Stomach (tissue), 8 donors: ENCODE measurements at regions not wholly inside any gene's neighbourhood (a gene's known extent, or its start where the extent isn't known, plus 50 kb on each side); places are given as distances from the start of the nearest gene placed in this dataset.
"Not testable (repeated sequence)": the region's sequence is repeated elsewhere in the genome, so short reads cannot be mapped to it uniquely, and the experiment has no call there.

Experiments used
- DNase-seq, 2 donors: peaks; one replicate each; pipeline versions ENCODE4 v3.0.0 to v3.0.0-alpha.2; 2013 to 2019
- H3K27ac ChIP-seq, 5 donors: fragments of 200-600 bp in 4 of 5; sonication (generic) in 4 of 5; one replicate each; pipeline ENCODE4 v1.5.1; 2013 to 2019; ENCODE audit warnings: mild to moderate bottlenecking in 1 of 5, moderate library complexity in 1 of 5
- H3K27me3 ChIP-seq, 3 donors: fragments of 200-600 bp; sonication (generic); one replicate each; pipeline ENCODE4 v1.5.1; 2017 to 2019; ENCODE audit warnings: mixed run types in 1 of 3
- H3K36me3 ChIP-seq, 4 donors: fragments of 200-600 bp; sonication (generic); 1 replicate in 3 of 4; 2 replicates in 1 of 4; pipeline ENCODE4 v1.5.1; 2016 to 2019
- H3K4me1 ChIP-seq, 4 donors: fragments of 200-600 bp; sonication (generic); one replicate each; pipeline ENCODE4 v1.5.1; 2016 to 2019
- H3K4me3 ChIP-seq, 4 donors: fragments of 200-600 bp; sonication (generic) in 3 of 4; one replicate each; pipeline ENCODE4 v1.5.1; 2016 to 2019; ENCODE audit warnings: mild to moderate bottlenecking in 1 of 4
- H3K9me3 ChIP-seq, 4 donors: fragments of 200-600 bp; sonication (generic); one replicate each; pipeline ENCODE4 v1.5.1; 2016 to 2019
- EP300 ChIP-seq: sonication (generic); formaldehyde crosslinking; IDR thresholded peaks from one replicate; pipeline ENCODE4 v1.6.1; 2017; ENCODE audit warnings: antibody characterized with exemption
- POLR2A ChIP-seq, 4 donors: fragments of 450-650 bp; IDR thresholded peaks; one replicate each; pipeline ENCODE4 v1.6.1; 2016; ENCODE audit warnings: antibody characterized with exemption in 4 of 4, control low read depth in 2 of 4, mild to moderate bottlenecking in 1 of 4, moderate library complexity in 1 of 4
- POLR2AphosphoS5 ChIP-seq, 3 donors: sonication (generic); formaldehyde crosslinking; IDR thresholded peaks; one replicate each; pipeline ENCODE4 v1.6.1; 2016; ENCODE audit warnings: antibody characterized with exemption in 3 of 3
- WGBS, 5 donors: extraction: QIAGEN DNeasy Blood & Tissue Kit in 3 of 5; methylation state at CpG; one replicate each; pipeline versions ENCODE4 v1.1.5 to v1.1.7; 2013 to 2018; 5-methylcytosine and 5-hydroxymethylcytosine counted together
- intact Hi-C: fragments of 100-400 bp; cut with DNase I; formaldehyde crosslinking; loops from one replicate; pipeline ENCODE4 v1.15.1; 2023; ENCODE audit warnings: low total_unique reads
- TF ChIP-seq, protein P1 (sequence below), 7 experiments: fragments of 450-650 bp in 4 of 7; fragments of 200-600 bp in 3 of 7; sonication (generic) in 3 of 7; IDR thresholded peaks; one replicate each; pipeline ENCODE4 v1.5.1; 2016 to 2019; ENCODE audit warnings: antibody characterized with exemption in 7 of 7, control low read depth in 2 of 7, mild to moderate bottlenecking in 1 of 7
- donor health status: healthy with polysubstance abuse.
- donor health status: Bipolar disorder and iron deficiency.
- donor health status: healthy.

DNA sequence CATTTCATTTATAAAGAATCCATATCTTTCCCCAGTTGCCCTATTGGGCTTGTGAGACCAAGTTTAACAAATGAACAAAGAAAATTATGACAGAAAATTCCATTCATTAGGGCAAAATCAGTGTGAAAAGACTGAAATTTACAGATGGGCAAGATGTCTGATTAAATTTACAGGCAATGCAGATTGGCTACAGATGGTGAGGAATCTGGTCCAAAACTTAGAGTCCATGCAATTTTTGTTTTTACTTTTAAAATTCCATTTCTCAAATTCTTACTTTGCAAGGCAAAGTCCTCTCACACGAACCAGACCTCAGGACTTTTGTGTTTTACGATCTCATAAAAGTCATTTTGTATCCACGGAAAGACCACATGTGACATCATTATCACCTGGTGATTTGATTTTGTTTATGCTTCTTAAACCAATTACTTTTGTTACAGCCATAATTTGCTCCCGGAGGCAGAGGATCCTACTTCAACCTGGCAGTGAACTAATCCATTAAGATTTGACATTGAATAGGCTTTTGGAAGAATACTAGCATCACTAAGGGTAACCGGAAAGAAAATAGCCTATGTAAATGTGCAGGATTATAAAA is 843.7 kb upstream of the CHORDC1 start:
- 62 to 70% (median 62%) methylated on average over 5 of the region's 5 CpGs for WGBS, 5 donors
- no peaks in the 10 kb centered on the region for H3K9me3 ChIP-seq
- intact Hi-C loops, result no loop called here

DNA sequence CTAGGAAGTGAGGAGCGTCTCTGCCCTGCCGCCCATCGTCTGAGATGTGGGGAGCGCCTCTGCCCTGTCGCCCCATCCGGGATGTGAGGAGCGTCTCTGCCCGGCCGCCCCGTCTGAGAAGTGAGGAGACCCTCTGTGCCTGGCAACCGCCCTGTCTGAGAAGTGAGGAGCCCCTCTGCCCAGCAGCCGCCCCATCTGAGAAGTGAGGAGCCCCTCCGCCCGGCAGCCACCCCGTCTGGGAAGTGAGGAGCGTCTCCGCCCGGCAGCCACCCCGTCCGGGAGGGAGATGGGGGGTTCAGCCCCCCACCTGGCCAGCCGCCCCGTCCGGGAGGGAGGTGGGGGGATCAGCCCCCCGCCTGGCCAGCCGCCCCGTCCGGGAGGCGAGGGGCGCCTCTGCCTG is 840.5 kb upstream of the CHORDC1 start:
- H3K4me1 ChIP-seq, intact Hi-C loops, H3K27me3 ChIP-seq, H3K27ac ChIP-seq, H3K36me3 ChIP-seq, H3K4me3 ChIP-seq, DNase-seq, H3K9me3 ChIP-seq: not testable (repeated sequence)
- WGBS, 5 donors, result 88 to 100% (median 97%) methylated on average over 1 to 29 of the region's 29 CpGs

More for the DNA sequence above, 843.7 kb upstream of the CHORDC1 start:
- H3K4me3 ChIP-seq, result no peak overlapping the region
- H3K36me3 ChIP-seq, result no peaks in the 10 kb centered on the region
- H3K4me1 ChIP-seq, result no peaks in the 10 kb centered on the region
- TF ChIP-seq, protein P1, sequence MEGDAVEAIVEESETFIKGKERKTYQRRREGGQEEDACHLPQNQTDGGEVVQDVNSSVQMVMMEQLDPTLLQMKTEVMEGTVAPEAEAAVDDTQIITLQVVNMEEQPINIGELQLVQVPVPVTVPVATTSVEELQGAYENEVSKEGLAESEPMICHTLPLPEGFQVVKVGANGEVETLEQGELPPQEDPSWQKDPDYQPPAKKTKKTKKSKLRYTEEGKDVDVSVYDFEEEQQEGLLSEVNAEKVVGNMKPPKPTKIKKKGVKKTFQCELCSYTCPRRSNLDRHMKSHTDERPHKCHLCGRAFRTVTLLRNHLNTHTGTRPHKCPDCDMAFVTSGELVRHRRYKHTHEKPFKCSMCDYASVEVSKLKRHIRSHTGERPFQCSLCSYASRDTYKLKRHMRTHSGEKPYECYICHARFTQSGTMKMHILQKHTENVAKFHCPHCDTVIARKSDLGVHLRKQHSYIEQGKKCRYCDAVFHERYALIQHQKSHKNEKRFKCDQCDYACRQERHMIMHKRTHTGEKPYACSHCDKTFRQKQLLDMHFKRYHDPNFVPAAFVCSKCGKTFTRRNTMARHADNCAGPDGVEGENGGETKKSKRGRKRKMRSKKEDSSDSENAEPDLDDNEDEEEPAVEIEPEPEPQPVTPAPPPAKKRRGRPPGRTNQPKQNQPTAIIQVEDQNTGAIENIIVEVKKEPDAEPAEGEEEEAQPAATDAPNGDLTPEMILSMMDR (IDR thresholded peaks at IDR 0.05), result no peak
- TF ChIP-seq POLR2A (IDR thresholded peaks at IDR 0.05) (no peak), EP300 (no peak), POLR2AphosphoS5 (IDR thresholded peaks at IDR 0.05) (no peak)
- DNase-seq, result no peak
- H3K27me3 ChIP-seq, result no peaks in the 10 kb centered on the region
- H3K27ac ChIP-seq, result no peak overlapping the region

DNA sequence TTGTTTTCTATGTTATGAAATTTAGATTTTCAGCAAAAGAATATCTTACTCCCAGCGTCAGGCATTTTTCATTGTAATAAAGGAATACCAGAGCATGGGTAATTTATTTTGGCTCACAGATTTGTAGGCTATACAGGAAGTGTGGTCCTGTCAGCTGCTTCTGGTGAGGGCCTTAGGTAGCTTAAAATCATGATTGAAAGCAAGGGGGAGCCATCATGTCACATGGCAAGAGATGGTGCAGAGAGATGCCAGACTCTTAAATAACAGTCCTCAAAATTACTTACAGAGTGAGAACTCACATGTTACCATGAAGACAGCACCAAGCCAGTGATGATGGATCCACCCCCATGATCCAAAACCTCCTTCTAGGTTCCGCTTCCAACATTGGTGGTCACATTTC is 825.0 kb upstream of the CHORDC1 start:
- no peak for DNase-seq
- H3K36me3 ChIP-seq, result no peaks in the 10 kb centered on the region
- 77 to 89% (median 82%) methylated on average over 2 of the region's 2 CpGs for WGBS, 5 donors
- TF ChIP-seq, protein P1 (IDR thresholded peaks at IDR 0.05), result no peak
- no peak for TF ChIP-seq EP300
- TF ChIP-seq POLR2AphosphoS5 (IDR thresholded peaks at IDR 0.05), result no peak
- TF ChIP-seq POLR2A (IDR thresholded peaks at IDR 0.05), result no peak
- H3K27ac ChIP-seq, result no peak overlapping the region
- H3K9me3 ChIP-seq, result no peaks in the 10 kb centered on the region
- no peak overlapping the region for H3K4me3 ChIP-seq
- intact Hi-C loops, result no loop called here
- H3K27me3 ChIP-seq, result no peaks in the 10 kb centered on the region
- no peaks in the 10 kb centered on the region for H3K4me1 ChIP-seq

DNA sequence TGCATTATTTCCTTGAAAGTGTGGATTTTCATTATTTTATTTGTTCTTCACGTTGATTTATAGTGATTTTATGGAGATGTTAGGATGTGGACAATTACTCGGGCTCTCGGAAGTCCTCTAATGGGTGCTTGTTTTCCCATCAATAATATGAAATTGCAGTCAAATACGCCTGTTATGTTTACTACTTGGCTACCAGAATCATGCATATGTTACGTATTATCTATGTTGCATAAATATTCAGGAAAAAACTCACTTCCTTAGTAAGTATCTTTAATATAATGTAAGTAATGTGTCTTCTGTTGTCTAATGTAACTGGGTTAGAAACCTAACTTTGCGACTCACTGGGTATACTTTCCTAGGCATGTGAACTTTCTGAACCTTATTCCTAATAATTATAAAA is 823.4 kb upstream of the CHORDC1 start:
- H3K36me3 ChIP-seq, result no peaks in the 10 kb centered on the region
- intact Hi-C loops, result no loop called here
- WGBS, 5 donors, result 80 to 84% (median 84%) methylated on average over 6 of the region's 6 CpGs
- H3K27me3 ChIP-seq, result no peaks in the 10 kb centered on the region
- no peaks in the 10 kb centered on the region for H3K4me1 ChIP-seq
- no peak overlapping the region for H3K27ac ChIP-seq
- H3K9me3 ChIP-seq, result no peaks in the 10 kb centered on the region
- no peak overlapping the region for H3K4me3 ChIP-seq
- TF ChIP-seq EP300 (no peak), POLR2AphosphoS5 (IDR thresholded peaks at IDR 0.05) (no peak), POLR2A (IDR thresholded peaks at IDR 0.05) (no peak)
- TF ChIP-seq, protein P1 (IDR thresholded peaks at IDR 0.05), result no peak
- DNase-seq, result no peak

DNA sequence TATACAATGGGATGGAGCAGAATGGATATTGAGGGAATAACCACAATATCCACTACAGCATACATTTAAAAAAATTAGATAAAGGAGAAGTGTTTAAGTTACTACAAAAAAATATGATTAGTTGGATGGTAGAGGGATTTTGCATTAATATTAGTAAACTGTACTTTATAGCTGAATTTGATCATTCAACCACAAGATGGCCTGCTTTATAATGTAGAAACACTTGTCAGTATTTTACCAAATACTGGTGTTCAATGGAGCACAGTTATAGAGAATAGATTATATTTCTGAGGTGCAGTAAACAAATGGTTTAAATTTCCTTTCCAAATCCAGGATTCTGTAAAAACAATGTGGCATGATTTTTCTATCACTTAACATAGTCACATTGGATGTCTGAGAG is 818.8 kb upstream of the CHORDC1 start:
- Histone ChIP-seq H3K4me3 (no peak overlapping the region), H3K4me1 (no peaks in the 10 kb centered on the region), H3K36me3 (no peaks in the 10 kb centered on the region), H3K27ac (no peak overlapping the region), H3K27me3 (no peaks in the 10 kb centered on the region), H3K9me3 (no peaks in the 10 kb centered on the region)
- DNase-seq, result no peak
- intact Hi-C loops, result no loop called here
- no peak for TF ChIP-seq POLR2AphosphoS5 (IDR thresholded peaks at IDR 0.05)
- TF ChIP-seq POLR2A (IDR thresholded peaks at IDR 0.05), result no peak
- no peak for TF ChIP-seq EP300
- TF ChIP-seq, protein P1 (IDR thresholded peaks at IDR 0.05), result no peak
